Fibroblast of upper back skin (primary cell): ENCODE measurements at regions not wholly inside any gene's neighbourhood (a gene's known extent, or its start where the extent isn't known, plus 50 kb on each side); places are given as distances from the start of the nearest gene placed in this dataset.
A peak's percentile ranks its signal among the peaks of the same experiment; 100 is the strongest.
"Not testable (repeated sequence)": the region's sequence is repeated elsewhere in the genome, so short reads cannot be mapped to it uniquely, and the experiment has no call there.

Experiments used
- DNase-seq: peaks from one replicate; pipeline ENCODE4 v3.0.0-alpha.2; 2013

DNA sequence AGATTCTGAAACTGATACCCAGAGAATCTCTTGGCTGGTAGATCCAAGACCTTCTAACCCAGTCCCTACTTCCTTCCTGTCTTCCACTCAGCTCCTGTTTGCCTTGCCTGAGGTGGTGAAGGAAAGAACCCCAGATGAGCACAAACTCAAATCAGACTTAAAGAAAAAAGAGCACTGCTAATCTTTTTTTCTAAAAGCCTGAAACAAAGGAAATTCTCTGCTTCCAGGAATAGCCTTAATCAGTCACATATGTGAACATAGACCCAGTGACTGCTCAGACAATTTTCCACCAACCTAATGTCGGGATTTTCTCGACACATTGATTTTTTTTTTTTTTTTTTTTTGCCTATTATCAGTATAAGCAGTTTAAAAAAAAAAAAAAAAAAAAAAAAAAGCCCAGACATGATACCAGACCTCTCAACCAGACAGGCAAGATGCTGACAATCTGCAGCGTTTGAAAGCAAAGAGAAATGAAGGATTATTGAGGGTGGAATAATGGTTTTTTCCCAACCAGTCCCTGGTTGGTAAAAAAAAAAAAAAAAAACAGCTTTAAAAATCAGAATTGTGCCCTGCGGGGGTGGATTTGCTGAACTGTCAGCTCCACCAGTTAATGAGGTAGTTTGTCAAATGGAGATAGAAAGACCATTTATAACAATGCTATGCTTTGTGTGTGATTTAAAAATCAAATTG lies 256.8 kb upstream of the RARB start:
- DNase-seq: peak; percentile 57

- DNase-seq: no peak
Measured at GRCh38 chr3:25171897-25172296, 256.2 kb upstream of the RARB start.

- DNase-seq: no peak
Measured at GRCh38 chr3:25173606-25174005, 254.5 kb upstream of the RARB start.

- no peak for DNase-seq
Measured at GRCh38 chr3:25174251-25174650, 253.8 kb upstream of the RARB start.

DNA sequence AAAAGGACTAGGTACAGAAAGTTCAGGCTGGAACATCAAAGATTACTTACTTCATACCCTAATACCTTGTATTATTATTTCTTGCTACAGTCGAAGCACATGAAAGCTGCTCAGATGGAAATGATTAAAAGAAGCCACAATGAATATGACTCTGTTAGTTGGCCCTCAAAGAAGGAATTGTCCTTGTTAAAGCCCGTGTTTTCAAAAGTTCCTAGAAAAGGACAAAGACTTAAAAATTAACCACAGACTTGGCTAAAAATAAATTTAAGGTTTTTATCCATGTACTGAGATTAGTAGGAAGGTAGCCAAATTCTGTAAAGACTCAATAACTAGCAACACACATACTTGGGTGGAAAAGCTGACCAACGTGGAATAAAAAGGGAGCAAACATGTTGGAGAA lies 251.0 kb upstream of the RARB start:
- peak; percentile 75 for DNase-seq

- no peak for DNase-seq
Measured at GRCh38 chr3:25178672-25179071, 249.4 kb upstream of the RARB start.

DNA sequence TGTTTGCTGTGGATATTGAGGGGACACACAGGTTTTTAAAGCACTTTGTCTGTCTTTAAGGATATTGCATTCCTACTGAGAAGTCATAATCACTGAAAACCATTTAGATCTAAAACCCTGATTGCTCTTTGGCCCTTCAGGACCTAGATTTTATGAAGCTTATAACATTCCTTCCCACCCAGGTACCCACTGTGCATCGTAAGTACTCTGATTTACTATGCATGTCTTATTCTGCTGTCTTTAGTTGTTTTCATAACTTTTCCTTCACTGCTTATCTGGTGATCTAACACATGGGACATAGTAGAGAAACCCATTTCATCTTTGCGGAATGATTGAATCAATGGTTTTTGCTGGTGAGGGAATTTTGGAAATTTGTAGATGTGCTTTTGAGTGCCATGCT lies 247.0 kb upstream of the RARB start:
- no peak for DNase-seq

DNA sequence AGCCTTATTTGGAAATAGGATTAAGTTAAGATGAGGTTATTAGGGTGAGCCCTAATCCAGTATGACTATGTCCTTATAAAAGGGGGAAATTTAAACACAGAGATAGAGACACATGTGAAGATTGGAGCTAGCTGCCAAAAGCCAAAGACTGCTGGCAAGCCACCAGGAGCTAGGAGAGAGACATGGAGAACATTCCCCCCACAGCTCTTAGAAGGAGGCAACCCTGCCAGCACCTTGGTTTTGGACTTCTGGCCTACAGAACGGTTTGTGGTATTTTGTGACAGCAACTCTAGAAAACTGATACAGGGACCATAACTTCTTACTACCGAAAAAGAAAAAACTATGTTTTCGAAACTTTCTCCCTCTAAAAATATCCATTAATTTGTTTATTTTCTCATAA lies 245.3 kb upstream of the RARB start:
- peak; percentile 21 for DNase-seq

DNA sequence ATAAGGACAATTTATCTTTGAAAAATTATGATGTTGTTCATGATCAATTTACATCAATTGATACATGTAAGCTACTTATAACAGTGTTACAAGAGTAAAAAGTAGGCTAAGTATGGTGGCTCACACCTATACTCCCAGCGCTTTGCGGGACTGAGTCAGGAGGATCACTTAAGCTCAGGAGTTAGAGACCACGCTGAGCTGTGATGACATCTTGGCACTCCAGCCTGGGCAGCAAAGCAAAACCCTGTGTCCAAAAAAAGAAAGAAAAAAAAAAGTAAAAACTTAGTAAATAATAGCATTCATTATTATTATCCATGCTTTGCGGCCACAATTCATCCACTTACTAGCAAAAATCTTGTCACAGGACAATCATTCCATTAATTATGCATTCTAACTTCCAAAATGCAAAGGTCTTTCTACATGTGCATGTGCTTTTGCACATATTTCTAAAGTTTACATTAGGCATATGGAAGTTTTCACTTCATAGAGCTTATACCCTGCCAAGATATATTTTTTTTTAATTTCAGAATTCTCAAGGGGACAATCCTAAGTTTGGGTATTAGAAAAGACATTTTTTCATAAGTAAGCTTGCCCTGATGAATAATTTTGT lies 243.3 kb upstream of the RARB start:
- no peak for DNase-seq

GRCh38 chr3:25191673-25192072 lies 236.4 kb upstream of the RARB start:
- DNase-seq: peak; percentile 60

GRCh38 chr3:25199567-25199966 lies 228.5 kb upstream of the RARB start:
- not testable (repeated sequence) for DNase-seq

GRCh38 chr3:25212736-25213135 lies 215.3 kb upstream of the RARB start:
- no peak for DNase-seq

GRCh38 chr3:25214034-25214433 lies 214.0 kb upstream of the RARB start:
- no peak for DNase-seq

- DNase-seq: no peak
Measured at GRCh38 chr3:25218362-25218761, 209.7 kb upstream of the RARB start.

GRCh38 chr3:25226747-25227146 lies 201.3 kb upstream of the RARB start:
- DNase-seq: no peak

- DNase-seq: no peak
Measured at GRCh38 chr3:25229586-25229985, 198.5 kb upstream of the RARB start.

DNA sequence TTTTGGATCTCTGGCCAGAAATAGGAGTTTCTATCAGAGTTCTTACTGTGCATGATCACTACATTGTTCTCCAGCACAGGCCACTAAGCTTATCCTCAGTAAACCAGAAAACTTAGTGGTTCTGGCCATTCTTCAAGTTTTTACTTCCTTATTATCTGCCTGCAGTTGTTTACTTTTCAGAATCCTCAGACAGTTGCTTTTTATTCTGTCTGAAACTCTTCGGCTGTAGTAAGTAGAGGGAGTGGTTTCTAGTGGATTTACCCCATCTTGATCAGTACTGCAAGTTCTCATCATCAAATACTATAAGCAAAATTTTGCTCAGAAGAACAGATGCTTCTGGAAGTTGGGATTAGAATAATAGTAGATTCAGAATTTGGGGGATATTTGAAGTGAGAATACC lies 193.0 kb upstream of the RARB start:
- DNase-seq: peak; percentile 17

DNA sequence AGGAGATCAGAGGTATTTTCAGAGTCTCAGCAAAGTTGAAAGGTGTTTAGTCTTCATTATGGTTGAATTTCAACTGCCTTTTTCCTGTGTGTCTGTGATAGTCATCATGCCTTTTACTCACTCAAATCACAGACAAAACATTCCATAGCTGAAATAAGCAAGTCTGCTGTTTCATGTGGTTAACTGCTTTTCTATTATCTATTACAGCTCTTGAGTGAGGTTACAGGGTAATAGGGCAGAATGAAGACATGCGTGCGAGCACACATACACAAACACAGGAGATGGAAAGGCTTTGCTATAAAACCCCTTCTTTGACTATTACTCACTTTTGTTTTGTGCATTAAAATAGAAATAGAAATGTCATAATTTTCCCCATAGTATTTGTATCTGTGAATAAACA lies 192.6 kb upstream of the RARB start:
- peak; percentile 49 for DNase-seq

DNA sequence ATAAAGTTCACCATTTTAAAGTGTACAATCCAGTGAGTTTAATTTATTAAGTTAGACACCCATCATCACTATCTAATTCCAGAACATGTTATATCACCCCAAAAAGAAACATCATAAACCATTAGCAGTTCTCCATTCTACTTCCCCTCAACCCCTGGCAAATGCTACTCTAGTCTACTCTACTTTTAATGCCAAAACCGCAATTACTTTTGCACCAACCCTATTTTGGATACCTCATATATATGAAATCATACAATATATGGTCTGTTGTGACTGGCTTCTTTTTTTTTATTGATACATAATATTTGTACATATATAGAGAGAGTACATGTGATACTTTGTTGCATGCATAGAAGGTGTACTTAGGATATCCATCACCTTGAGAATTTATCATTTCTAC lies 190.5 kb upstream of the RARB start:
- DNase-seq: no peak

DNA sequence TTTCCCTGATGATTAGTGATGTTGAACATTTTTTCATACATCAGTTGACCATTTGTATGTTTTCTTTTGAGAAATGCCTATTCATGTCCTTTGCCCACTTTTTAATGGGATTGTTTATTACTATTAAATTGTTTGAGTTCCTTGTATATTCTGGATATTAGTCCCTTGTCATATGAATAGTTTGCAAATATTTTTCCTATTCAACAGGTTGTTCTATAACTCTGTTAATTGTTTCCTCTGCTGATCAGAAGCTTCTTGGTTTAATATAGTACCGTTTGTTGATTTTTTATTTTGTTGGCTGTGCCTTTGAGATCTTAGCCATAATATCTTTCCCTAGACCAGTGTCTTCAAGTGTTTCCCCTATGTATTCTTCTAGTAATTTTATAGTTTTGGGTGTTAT lies 189.0 kb upstream of the RARB start:
- DNase-seq: no peak

DNA sequence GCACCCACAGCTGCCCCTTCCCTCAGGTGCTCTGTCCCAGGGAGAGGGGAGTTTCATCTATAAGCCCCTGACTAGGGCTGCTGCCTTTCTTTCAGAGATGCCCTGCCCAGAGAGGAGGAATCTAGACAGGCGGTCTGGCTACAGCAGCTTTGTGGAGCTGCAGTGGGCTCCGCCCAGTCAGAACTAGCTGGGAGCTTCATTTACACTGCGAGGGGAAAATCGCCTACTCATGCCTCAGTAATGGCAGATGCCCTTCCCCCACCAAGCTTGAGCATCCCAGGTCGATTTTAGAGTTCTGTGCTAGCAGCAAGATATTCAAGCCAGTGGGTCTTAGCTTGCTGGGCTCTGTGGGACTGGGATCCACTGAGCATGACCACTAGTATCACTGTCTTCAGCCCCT lies 181.2 kb upstream of the RARB start:
- DNase-seq: peak; percentile 11

- DNase-seq: no peak
Measured at GRCh38 chr3:25252291-25252690, 175.8 kb upstream of the RARB start.

DNA sequence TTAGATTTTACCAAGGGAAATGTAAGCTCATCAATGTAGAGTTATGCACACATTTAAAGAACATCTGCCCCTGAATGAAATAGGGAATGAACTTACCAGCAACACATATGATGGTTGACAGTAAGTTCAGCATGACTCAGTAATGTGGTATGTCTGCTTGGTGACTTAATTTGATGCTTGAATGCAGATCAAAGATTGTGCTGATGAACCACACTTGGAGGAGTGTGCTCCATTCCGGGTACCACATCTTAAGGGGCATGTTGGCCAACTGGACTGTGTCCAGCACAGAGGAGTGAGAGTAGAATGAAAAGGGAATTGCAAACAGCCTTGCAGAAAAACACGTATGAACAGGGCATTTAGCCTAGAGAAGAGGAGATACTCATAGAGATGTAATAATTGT lies 171.0 kb upstream of the RARB start:
- DNase-seq: peak; percentile 91

DNA sequence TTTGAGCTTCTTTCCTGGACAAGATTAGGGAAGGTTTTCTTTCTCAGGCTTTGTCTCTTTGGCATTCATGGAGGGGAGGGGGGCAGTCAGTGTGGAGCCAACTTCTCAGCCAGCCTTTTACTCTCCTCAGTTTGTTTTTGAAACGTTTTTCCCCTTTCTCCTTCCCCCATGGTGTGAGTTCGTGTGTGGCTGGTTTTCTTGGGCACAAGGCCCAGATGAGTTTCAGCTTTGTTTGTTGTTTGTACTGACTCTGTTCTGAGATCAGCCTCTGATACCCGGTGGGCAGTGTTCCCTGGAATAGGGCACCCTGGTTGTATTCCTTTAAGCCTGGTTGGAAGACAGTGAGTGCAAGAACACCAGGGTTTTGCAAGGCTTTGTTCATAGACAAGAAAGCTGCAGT lies 168.2 kb upstream of the RARB start:
- DNase-seq: no peak

GRCh38 chr3:25262322-25262721 lies 165.7 kb upstream of the RARB start:
- no peak for DNase-seq
